ENCODE measurements at regions not wholly inside any gene's neighbourhood (a gene's known extent, or its start where the extent isn't known, plus 50 kb on each side); places are given as distances from the start of the nearest gene placed in this dataset.

DNA sequence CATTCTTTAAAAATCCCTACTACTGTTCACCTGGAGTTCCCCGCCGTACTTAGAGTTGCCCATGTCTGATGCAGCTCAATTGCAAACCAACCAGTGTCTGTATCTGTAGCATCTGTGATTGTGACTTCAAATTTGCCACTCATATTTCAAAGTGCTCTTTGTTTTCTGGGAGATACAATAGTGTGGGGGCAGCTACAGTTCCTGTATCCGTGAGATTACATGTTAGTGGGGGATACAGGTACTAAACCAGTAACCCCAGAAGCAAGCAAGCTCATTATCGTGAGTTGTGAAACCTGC lies 140.9 kb downstream of the ANKRD60 start:
- DNase-seq: no peak

DNA sequence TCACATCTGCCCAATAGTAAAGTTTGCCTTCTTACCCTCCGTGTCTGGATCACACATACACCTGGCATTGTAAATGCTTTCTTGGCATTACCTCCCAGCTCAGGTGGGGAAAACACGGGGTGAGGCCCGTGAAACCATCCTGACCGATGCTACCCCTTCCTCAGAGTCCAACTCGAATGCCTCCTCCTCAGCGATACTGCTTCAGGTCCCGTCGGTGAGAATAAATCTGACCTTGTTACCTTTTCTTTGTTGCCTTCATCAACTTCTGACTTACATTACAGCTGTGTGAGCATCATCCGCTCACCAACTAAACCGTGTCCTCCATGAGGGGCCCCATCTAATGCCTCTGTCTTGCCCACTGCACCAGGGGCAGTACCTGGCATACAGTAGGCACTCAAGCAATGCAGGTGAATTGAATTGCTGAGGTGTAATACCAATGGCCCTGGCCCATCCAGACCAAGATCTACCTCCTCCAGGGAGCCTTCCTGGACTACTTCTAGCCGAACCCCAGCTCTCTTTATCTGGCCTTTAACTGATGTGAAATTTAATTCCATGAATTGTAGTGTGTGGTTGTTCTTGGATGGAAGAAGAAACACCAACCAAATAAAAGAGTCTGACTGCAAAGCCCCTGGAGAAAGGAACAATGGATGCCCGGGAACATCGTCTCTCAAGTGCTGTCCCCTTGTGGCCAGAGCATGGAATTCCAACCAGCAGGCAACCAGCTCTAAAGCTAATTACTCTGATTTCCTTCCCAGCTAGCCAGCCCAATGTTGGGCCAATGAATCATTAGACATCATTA lies 141.5 kb downstream of the ANKRD60 start:
- peak; percentile 35 for DNase-seq

GRCh38 chr20:58084966-58085365 lies 143.5 kb downstream of the ANKRD60 start:
- DNase-seq: no peak

- DNase-seq: no peak
These were observed 143.9 kb downstream of the ANKRD60 start for GRCh38 chr20:58084566-58084965.

- DNase-seq: no peak
These were observed 146.6 kb downstream of the ANKRD60 start for GRCh38 chr20:58081846-58082245.

GRCh38 chr20:58078741-58079522 lies 149.5 kb downstream of the ANKRD60 start:
- DNase-seq: no peak

DNA sequence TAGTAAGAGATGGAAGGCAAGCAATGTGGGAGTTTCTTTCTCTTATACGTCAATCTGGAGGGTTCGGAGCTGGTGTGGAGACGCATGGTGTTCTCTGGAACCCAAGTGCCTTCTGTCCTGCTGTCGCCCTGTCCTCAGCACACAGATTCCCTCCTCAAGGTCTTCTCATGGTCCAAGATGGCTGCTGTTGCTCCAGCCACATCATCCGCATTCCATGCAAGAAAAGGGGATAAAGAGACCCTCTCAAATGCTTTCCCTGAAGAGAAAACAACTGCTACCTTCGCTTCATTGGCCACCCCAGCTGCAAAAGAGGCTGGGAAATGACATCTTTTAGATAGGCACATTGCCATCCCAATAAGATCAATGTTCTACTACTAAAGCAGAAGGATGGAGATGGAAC lies 151.2 kb downstream of the ANKRD60 start:
- DNase-seq: no peak

DNA sequence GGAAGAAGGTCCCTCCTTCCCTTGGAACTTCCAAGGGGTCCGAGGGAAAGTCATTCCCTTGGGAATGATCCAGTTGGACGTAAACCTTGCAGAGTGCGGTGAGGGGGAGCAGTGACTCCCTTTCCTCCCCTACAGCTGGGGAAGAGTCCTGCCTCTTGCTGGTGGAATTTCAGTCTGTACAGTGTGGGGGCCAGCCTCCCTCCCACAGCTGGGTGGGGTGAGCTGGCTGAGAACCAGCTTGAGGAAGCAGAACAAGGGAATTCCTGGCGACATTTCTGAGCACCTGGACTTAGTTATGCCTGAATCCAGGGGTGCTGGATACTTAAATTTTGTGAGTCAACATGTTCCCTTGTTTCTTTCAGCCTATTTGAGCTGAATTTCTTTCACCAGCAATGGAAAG lies 152.0 kb downstream of the ANKRD60 start:
- no peak for DNase-seq

DNA sequence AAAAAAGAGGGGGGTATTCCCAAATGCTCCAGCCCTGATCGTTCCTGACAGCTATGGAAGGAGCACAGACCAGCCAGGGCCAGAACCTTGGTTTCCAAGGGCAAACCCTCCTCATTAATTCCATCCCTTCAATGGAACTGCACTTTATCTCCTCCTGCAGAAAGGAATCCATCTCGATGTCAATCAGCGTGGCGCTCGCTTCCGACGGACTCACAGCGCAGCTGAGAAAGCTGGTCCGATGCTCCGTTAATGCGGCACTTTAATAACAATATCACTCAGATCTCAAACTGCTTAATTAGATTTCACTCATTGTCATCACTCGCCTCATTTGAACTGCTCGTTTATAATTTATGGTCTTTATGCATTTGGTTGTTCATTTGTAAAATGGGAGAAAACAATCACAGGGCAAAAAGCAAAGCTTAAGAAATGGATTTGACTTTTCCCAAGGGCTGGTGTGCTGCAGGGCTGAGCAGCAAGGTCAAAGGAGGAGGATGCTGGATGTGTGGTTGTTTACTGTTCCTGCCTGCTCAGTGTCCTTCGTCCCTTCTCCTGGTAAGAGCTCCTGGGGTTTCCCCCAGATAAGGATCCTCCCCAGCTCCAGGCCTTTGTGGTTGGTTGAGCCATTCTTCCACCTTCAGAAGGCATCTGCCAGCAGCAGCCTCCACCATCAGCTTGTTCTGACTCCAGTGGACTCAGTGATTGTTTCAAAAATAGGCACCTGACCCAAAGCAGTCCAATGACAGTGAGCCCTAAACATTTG lies 152.7 kb downstream of the ANKRD60 start:
- no peak for DNase-seq

DNA sequence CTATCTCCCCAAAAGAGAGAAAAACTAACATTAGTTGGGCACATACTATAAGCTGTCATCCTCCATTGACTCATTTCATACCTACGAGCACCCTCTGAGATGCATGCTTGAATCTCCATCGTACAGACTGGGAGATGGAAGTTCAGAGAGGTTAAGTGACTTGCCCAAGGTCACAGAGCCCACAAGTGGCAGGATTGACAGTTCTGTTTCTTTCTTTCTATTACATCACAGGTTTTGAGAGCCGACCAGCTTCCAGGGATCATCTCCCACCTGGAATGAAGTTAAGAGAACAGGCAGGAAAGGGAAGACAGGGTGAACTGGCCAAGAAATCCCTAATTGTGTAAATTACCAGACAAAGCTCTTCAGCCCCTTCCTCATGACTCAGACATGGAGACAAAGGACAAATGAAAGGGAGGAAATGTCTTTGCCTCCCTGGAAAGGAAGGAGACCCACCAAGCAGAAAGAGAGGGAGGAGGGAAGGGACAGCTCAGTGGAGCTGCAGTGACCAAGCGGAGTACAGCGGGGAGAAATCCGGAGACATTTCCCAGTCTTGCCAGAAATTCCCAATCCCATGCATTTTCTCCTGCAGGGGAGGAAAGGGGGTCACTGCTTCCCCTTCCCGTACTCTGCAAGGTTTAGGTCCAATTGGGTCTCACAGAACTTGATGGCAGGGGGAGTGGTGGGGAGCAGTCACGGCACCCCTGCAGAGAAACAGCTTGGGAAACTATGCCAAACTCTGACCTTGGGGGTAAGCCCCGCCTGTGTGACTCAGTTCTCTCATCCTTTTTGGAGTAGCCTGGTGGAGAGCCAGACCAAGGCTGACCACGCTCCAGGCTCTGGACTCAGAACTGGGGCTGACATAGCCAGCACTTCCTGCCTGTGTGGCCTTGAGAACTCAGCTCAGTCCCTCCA lies 154.3 kb downstream of the ANKRD60 start:
- no peak for DNase-seq

- DNase-seq: no peak
These were observed 155.5 kb downstream of the ANKRD60 start for GRCh38 chr20:58072695-58073671.

DNA sequence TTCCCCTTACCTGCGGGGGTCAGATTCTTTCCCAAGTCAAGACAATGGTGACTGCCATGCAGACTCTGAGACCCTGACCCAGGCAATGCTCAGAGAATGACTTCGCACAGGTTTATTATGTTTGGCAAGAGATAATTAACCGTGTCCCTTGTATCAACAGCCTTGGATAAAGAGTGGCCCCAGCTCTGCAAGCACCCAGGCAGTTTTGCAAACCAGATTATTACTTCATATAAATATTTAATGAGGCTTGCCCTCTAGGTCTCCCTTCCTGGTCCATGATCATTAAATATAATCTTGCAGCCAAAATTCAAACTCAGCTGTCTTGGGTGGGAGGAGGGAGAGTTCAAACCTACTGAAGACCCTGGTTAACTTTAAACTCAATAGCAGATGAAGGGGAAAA lies 156.5 kb downstream of the ANKRD60 start:
- DNase-seq: no peak

- no peak for DNase-seq
These were observed 157.2 kb downstream of the ANKRD60 start for GRCh38 chr20:58071298-58071697.

- no peak for DNase-seq
These were observed 157.7 kb downstream of the ANKRD60 start for GRCh38 chr20:58070664-58071196.

DNA sequence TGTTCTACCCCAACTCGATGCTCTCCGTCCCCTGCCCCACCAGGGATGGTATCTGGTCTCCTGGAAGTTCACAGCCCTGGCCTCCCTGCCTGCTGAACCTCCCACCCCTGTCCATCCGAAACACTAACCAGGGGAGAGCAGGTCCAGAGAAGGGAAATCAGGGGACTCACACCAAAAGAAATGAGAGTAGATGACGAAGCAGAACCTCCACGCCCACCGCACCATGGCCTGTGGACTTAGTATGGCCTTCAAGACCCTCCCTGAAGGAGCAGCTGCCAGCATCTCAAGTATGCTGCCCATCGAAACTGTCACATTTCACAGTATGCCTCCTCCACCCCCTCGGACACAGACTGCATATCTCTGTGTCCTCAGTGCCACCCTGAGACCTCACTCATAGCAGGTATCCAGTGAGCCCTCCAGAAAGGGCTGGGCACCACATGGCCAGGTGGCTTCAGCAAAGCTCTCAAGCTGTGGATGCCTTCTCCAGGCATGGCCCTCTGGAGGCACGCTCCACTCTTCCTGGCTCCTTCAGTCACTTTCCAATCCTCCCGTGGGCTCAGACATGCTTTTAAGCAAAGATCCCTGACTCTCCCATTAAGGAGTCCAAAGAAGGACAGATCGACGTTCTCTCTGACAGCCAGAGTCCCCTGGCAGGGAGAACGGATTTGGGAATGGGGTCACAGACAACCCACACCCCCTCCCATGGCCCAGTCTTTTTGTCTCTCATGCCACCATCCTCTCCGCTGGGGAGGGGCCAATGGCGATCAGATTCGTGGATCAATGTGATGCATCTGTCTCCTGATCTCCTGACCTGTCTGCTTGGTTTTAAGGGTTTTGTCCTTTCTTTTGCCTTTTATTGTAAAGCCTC lies 158.4 kb downstream of the ANKRD60 start:
- no peak for DNase-seq

DNA sequence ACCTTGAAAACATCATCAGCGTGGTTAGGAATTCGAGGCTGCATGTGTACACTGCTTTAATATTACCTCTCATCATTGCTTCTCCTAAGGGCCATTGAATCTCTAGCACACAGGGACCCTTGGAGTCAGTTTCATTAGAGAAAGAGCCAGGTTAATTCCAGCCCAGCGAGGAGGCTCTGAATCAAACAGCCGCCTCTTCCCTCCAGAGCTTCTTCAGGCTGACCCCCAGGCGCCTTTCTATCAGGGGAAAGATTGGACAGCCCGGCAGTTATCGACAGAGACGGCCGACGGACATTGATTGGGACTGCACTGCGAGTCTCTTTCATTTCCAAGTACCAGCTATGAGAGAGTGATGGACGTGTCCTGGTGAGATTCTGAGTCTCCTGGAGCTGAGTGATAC lies 159.2 kb downstream of the ANKRD60 start:
- no peak for DNase-seq

DNA sequence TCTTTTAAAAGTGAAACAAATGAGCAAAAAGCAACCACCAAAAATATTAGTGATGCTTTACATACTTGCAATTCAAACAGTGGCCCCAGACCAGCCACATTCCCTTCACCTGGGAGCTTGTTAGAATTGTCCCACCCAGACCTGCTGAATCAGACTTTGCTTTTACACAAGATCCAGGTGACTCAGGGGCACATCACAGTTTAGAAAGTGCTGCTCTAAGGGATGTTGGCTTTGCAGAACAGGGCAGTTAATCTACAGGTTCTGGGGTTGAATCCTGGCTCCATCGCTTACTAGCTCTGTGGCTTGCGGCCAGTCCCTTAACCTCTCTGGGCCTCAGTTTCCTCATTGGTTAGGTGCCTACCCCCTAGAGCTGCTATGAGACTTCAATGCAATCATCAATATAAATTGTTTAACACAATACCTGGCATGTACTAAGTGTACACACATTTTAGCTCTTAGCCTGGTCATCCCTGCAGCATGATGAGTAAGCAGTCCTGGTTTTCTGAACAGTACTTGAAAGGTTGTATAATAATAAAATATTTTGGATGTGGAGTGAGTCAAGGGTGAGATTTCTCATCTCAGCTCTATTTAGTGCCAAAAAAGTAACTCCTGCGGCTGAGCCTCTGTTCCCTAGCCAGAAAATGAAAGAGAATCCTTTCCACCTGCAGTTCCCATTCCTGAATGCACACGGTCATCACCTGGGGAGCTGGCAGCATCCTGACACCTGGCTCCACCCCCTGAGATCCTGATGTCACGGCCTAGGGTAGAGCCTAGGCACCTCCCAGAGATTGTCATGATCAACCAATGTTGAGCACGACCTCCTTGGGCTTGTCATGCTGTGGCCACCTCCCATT lies 162.7 kb downstream of the ANKRD60 start:
- DNase-seq: no peak

DNA sequence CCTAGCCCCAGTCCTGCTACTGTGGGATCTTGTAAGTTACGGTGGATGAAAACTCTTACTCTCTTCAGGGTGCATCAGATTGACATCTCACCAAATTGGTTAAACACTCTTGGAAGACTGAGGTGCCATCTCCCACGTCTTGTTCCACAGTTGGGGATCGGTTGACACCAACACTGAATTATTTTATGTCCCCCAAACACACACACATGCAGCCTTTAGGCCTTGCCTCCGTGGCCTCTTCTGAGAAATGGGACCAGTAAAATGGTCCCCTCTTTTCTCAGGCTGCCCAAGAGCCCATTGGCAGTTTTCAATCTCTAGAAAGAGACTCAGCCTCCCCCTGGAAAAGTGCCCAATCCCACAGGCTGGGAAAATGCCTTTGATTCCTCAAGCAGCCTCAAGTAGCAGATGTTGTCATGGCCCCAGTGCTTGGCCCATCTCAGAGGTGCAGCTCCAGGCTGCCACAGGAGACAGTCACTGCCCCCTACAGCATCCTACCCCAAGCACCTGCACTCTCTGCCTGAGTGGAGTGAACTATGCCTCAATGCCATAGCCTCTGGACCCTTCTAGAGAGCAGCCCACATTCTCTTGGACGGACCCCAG lies 163.9 kb downstream of the ANKRD60 start:
- DNase-seq: no peak

DNA sequence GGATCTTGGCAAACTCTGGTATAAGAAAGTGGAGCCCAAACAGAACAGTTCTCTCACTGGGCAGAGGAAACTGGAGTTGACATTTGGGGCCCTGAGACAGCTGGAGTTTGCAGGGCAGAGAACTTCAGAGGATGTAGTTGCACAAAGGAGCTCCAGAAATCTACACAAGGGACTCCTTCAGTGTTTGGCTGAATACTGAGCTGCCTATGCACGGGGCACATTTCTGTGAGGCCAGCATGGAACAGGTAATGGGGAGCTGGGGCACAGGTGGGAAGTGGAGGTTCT lies 169.3 kb downstream of the ANKRD60 start:
- no peak for DNase-seq
